Upper lobe of left lung (tissue), 6 donors: ENCODE measurements at regions not wholly inside any gene's neighbourhood (a gene's known extent, or its start where the extent isn't known, plus 50 kb on each side); places are given as distances from the start of the nearest gene placed in this dataset.

Source experiments
- ATAC-seq, 2 donors: fragments of 200-7000 bp; cut with Tn5 transposase; one replicate each; pipeline ENCODE4 v1.9.1; 2022; ENCODE audit warnings: mild to moderate bottlenecking in 2 of 2, moderate library complexity in 2 of 2; ENCODE audit not compliant: low FRiP score in 2 of 2
- DNase-seq, 2 donors: peaks; one replicate each; pipeline ENCODE4 v3.0.0-alpha.2; 2019 to 2020
- H3K27ac ChIP-seq, 4 donors: fragments of 200-600 bp; sonication (generic); one replicate each; pipeline ENCODE4 v1.5.1; 2016 to 2019
- H3K27me3 ChIP-seq, 4 donors: fragments of 200-600 bp; sonication (generic); one replicate each; pipeline ENCODE4 v1.5.1; 2017 to 2019
- H3K36me3 ChIP-seq, 4 donors: fragments of 200-600 bp; sonication (generic); one replicate each; pipeline ENCODE4 v1.5.1; 2016 to 2019
- H3K4me1 ChIP-seq, 4 donors: fragments of 200-600 bp; sonication (generic); one replicate each; pipeline ENCODE4 v1.5.1; 2018 to 2019
- H3K4me3 ChIP-seq, 4 donors: fragments of 200-600 bp; sonication (generic); one replicate each; pipeline ENCODE4 v1.5.1; 2017 to 2019; ENCODE audit warnings: mild to moderate bottlenecking in 2 of 4, moderate library complexity in 1 of 4
- H3K9me3 ChIP-seq, 4 donors: fragments of 200-600 bp; sonication (generic); one replicate each; pipeline ENCODE4 v1.5.1; 2018 to 2019
- CTCF ChIP-seq, 6 experiments: fragments of 450-650 bp in 4 of 6; fragments of 200-600 bp in 2 of 6; sonication (generic) in 2 of 6; IDR thresholded peaks; one replicate each; pipeline ENCODE4 v1.5.1; 2016 to 2019; ENCODE audit warnings: antibody characterized with exemption in 6 of 6
- EP300 ChIP-seq, 4 donors: sonication (generic); formaldehyde crosslinking; IDR thresholded peaks; one replicate each; pipeline ENCODE4 v1.5.1; 2017; ENCODE audit warnings: antibody characterized with exemption in 4 of 4, control low read depth in 2 of 4
- POLR2A ChIP-seq, 4 donors: fragments of 450-650 bp; IDR thresholded peaks; one replicate each; pipeline ENCODE4 v1.5.1; 2016 to 2017; ENCODE audit warnings: antibody characterized with exemption in 4 of 4, mild to moderate bottlenecking in 2 of 4
- POLR2AphosphoS5 ChIP-seq, 2 donors: sonication (generic); formaldehyde crosslinking; IDR thresholded peaks; one replicate each; pipeline ENCODE4 v1.5.1; 2017; ENCODE audit warnings: antibody characterized with exemption in 2 of 2
- WGBS, 2 donors: methylation state at CpG; one replicate each; pipeline ENCODE4 v1.1.5; 2017 to 2018; 5-methylcytosine and 5-hydroxymethylcytosine counted together
- donor health status: DM: no; HTN: no; CAD: no; lungs with moderate emphysema.
- donor health status: DM: no; HTN: yes; CAD: no; lungs with severe emphysema.

- no peaks in the 10 kb centered on the region for H3K27me3 ChIP-seq
- no peaks in the 10 kb centered on the region for H3K9me3 ChIP-seq
- ATAC-seq (no peak), DNase-seq (no peak)
- no peaks in the 10 kb centered on the region for H3K36me3 ChIP-seq
- H3K4me3 ChIP-seq: no peak overlapping the region
- 49 to 59% methylated on average over 3 of the region's 3 CpGs for WGBS, 2 donors
- no peak for TF ChIP-seq CTCF (IDR thresholded peaks at IDR 0.05)
- no peaks in the 10 kb centered on the region for H3K4me1 ChIP-seq
- no peak overlapping the region for H3K27ac ChIP-seq
These were observed 1528.3 kb upstream of the AGA start for GRCh38 chr4:178970433-178971140.

GRCh38 chr4:178976861-178977260, 1534.6 kb upstream of the AGA start:
- Histone ChIP-seq H3K4me3 (no peak overlapping the region), H3K36me3 (no peaks in the 10 kb centered on the region), H3K27ac (no peak overlapping the region), H3K9me3 (no peaks in the 10 kb centered on the region), H3K4me1 (no peaks in the 10 kb centered on the region), H3K27me3 (no peaks in the 10 kb centered on the region)
- ATAC-seq: no peak
- no peak for DNase-seq
- TF ChIP-seq CTCF (IDR thresholded peaks at IDR 0.05) (no peak), POLR2A (IDR thresholded peaks at IDR 0.05) (no peak), EP300 (IDR thresholded peaks at IDR 0.05) (no peak), POLR2AphosphoS5 (IDR thresholded peaks at IDR 0.05) (no peak)
- WGBS, 2 donors: 40 to 48% methylated on average over 3 of the region's 3 CpGs

GRCh38 chr4:178993306-178993705, 1551.1 kb upstream of the AGA start:
- TF ChIP-seq CTCF (IDR thresholded peaks at IDR 0.05) (no peak), EP300 (IDR thresholded peaks at IDR 0.05) (no peak), POLR2AphosphoS5 (IDR thresholded peaks at IDR 0.05) (no peak), POLR2A (IDR thresholded peaks at IDR 0.05) (no peak)
- ATAC-seq: no peak
- H3K27ac ChIP-seq: no peak overlapping the region
- no peaks in the 10 kb centered on the region for H3K27me3 ChIP-seq
- H3K9me3 ChIP-seq: no peaks in the 10 kb centered on the region
- WGBS, 2 donors: 67 to 70% methylated on average over 4 of the region's 4 CpGs
- no peaks in the 10 kb centered on the region for H3K36me3 ChIP-seq
- DNase-seq: no peak
- H3K4me3 ChIP-seq: no peak overlapping the region
- H3K4me1 ChIP-seq: no peaks in the 10 kb centered on the region

- Histone ChIP-seq H3K27me3 (no peaks in the 10 kb centered on the region), H3K4me3 (no peak overlapping the region), H3K9me3 (no peaks in the 10 kb centered on the region), H3K27ac (no peak overlapping the region), H3K36me3 (no peaks in the 10 kb centered on the region), H3K4me1 (no peaks in the 10 kb centered on the region)
- 66 to 69% methylated on average over 1 of the region's 1 CpG for WGBS, 2 donors
- DNase-seq (no peak), ATAC-seq (no peak)
- no peak for TF ChIP-seq POLR2AphosphoS5 (IDR thresholded peaks at IDR 0.05)
- no peak for TF ChIP-seq CTCF (IDR thresholded peaks at IDR 0.05)
- no peak for TF ChIP-seq POLR2A (IDR thresholded peaks at IDR 0.05)
- TF ChIP-seq EP300 (IDR thresholded peaks at IDR 0.05): no peak
These were observed 1559.7 kb upstream of the AGA start for GRCh38 chr4:179001918-179002317.

GRCh38 chr4:179007755-179008154, 1565.5 kb upstream of the AGA start:
- DNase-seq: no peak
- no peaks in the 10 kb centered on the region for H3K36me3 ChIP-seq
- no peak overlapping the region for H3K4me3 ChIP-seq
- ATAC-seq: no peak
- H3K27me3 ChIP-seq: no peaks in the 10 kb centered on the region
- no peaks in the 10 kb centered on the region for H3K9me3 ChIP-seq
- H3K27ac ChIP-seq: no peak overlapping the region
- TF ChIP-seq EP300 (IDR thresholded peaks at IDR 0.05): no peak
- no peak for TF ChIP-seq POLR2A (IDR thresholded peaks at IDR 0.05)
- TF ChIP-seq CTCF (IDR thresholded peaks at IDR 0.05): no peak
- no peak for TF ChIP-seq POLR2AphosphoS5 (IDR thresholded peaks at IDR 0.05)
- no peaks in the 10 kb centered on the region for H3K4me1 ChIP-seq
